GM12878 (cell line): ENCODE measurements at regions not wholly inside any gene's neighbourhood (a gene's known extent, or its start where the extent isn't known, plus 50 kb on each side); places are given as distances from the start of the nearest gene placed in this dataset.

Source experiments
- ATAC-seq: fragments of 200-7000 bp; cut with Tn5 transposase; 3 replicates; pipeline ENCODE4 v1.9.1; 2020; ENCODE audit warnings: mild to moderate bottlenecking, moderate library complexity
- BruUV-seq: library from RNA; stranded (reverse); fragments of 400-500 nt; replicated peaks from 2 replicates; lab custom pipeline; 2021; lab: Mats Ljungman, UMichigan
- CTCF ChIA-PET: fragments of 300-600 bp; sonication (Branson Sonifier 250); formaldehyde crosslinking; extraction: SDS; loops from one replicate; lab custom pipeline; 2021; ENCODE audit warnings: inconsistent platforms; lab: Yijun Ruan, JAX
- POLR2A ChIA-PET: fragments of 350-600 bp; formaldehyde crosslinking; extraction: SDS; loops from one replicate; lab custom pipeline; 2021; ENCODE audit warnings: inconsistent platforms; lab: Charles Lee
- RAD21 ChIA-PET: fragments of 300-600 bp; sonication (Branson Sonifier 250); formaldehyde crosslinking; loops from one replicate; lab custom pipeline; 2023; ENCODE audit warnings: antibody characterized with exemption; ENCODE audit not compliant: unreplicated experiment; lab: Charles Lee
- SMC1A ChIA-PET: fragments of 300-600 bp; sonication (Branson Sonifier 250); formaldehyde crosslinking; loops from one replicate; lab custom pipeline; 2023; ENCODE audit not compliant: unreplicated experiment, uncharacterized antibody; lab: Charles Lee
- DNase-seq: peaks from one replicate; pipeline ENCODE4 v3.0.0-alpha.2; 2011; ENCODE audit warnings: low read depth, low spot score
- FAIRE-seq: peaks from 3 replicates; lab custom pipeline; 2011; peaks lifted over from hg19 to GRCh38; lab: Jason Lieb, UNC
- H2AFZ ChIP-seq: 2 replicates; pipeline ENCODE4 v1.6.0; 2011; ENCODE audit warnings: low read depth, low read length, control low read depth; ENCODE audit not compliant: control insufficient read depth
- H3K27ac ChIP-seq: 2 replicates; pipeline ENCODE4 v1.5.1; 2011; ENCODE audit warnings: control low read depth; ENCODE audit not compliant: control insufficient read depth, insufficient read depth
- H3K27me3 ChIP-seq, 2 experiments: replicated peaks in 1 of 2; 2 replicates each; pipeline versions ENCODE4 v1.6.0 to v1.6.1; 2011; ENCODE audit warnings: low read length in 1 of 2; ENCODE audit not compliant: control insufficient read depth in 2 of 2, insufficient read depth in 2 of 2
- H3K36me3 ChIP-seq, 2 experiments: 2 replicates each; pipeline ENCODE4 v1.5.1; 2011; ENCODE audit warnings: low read length in 1 of 2; ENCODE audit not compliant: control insufficient read depth in 2 of 2, insufficient read depth in 2 of 2
- H3K4me1 ChIP-seq: 2 replicates; pipeline ENCODE4 v1.6.1; 2011; ENCODE audit warnings: mild to moderate bottlenecking, low read length, moderate library complexity, mixed read lengths; ENCODE audit not compliant: control insufficient read depth, insufficient read depth
- H3K4me2 ChIP-seq: 2 replicates; pipeline ENCODE4 v1.6.0; 2011; ENCODE audit warnings: control low read depth; ENCODE audit not compliant: control insufficient read depth, insufficient read depth
- H3K4me3 ChIP-seq: fragments of 200-600 bp; sonication (generic); 2 replicates; pipeline ENCODE4 v1.5.1; 2016
- H3K79me2 ChIP-seq: 2 replicates; pipeline ENCODE4 v1.6.0; 2011; ENCODE audit warnings: low read length; ENCODE audit not compliant: control insufficient read depth, insufficient read depth
- H3K9ac ChIP-seq: 2 replicates; pipeline ENCODE4 v1.8.0; 2011; ENCODE audit warnings: low read length, control low read depth, mixed read lengths; ENCODE audit not compliant: control insufficient read depth, insufficient read depth
- H3K9me3 ChIP-seq: replicated peaks from 3 replicates; pipeline ENCODE4 v1.5.1; 2011; ENCODE audit warnings: mild to moderate bottlenecking, low read length; ENCODE audit not compliant: control insufficient read depth, insufficient read depth
- H4K20me1 ChIP-seq: 2 replicates; pipeline ENCODE4 v1.6.0; 2011; ENCODE audit not compliant: control insufficient read depth, insufficient read depth
- E2F8 ChIP-seq: fragments of 450-650 bp; IDR thresholded peaks from 2 replicates; pipeline ENCODE4 v1.6.1; 2018; ENCODE audit warnings: mild to moderate bottlenecking, low read depth, moderate library complexity; ENCODE audit not compliant: partially characterized antibody
- WGBS: methylation state at CpG from one replicate; pipeline ENCODE4 v1.1.6; 2016; ENCODE audit warnings: low lambda C conversion rate; ENCODE audit not compliant: insufficient replicate concordance, insufficient coverage; ENCODE audit errors: missing lambda C conversion rate; 5-methylcytosine and 5-hydroxymethylcytosine counted together
- in situ Hi-C: fragments of 300-500 bp; cut with MboI; formaldehyde crosslinking; loops from 9 replicates; pipeline ENCODE4 v1.14.3; 2018; ENCODE audit warnings: mixed read lengths
- intact Hi-C: fragments of 100-400 bp; cut with micrococcal nuclease; formaldehyde crosslinking; loops from one replicate; pipeline ENCODE4 v1.14.2; 2022; ENCODE audit not compliant: unreplicated experiment

GRCh38 chr1:2933431-2934155 is 87.7 kb upstream of the ACTRT2 start:
- WGBS = 53% methylated on average over 28 of the region's 28 CpGs

More at GRCh38 chr1:2933431-2934155, 87.7 kb upstream of the ACTRT2 start:
- no peaks in the 10 kb centered on the region for H3K4me1 ChIP-seq
- H3K27me3 ChIP-seq = no peaks in the 10 kb centered on the region
- no TSS peak for BruUV-seq
- intact Hi-C loops = no loop called here
- CTCF ChIA-PET = no interaction called here
- H3K79me2 ChIP-seq = no peaks in the 10 kb centered on the region
- no peak overlapping the region for H3K4me3 ChIP-seq
- no peak overlapping the region for H3K4me2 ChIP-seq
- H2AFZ ChIP-seq = no peak overlapping the region
- H3K27ac ChIP-seq = no peak overlapping the region
- H3K9me3 ChIP-seq = no peaks in the 10 kb centered on the region
- H3K36me3 ChIP-seq = no peaks in the 10 kb centered on the region
- DNase-seq (no peak), FAIRE-seq (no peak), ATAC-seq (no peak)
- RAD21 ChIA-PET = no interaction called here
- no peak for TF ChIP-seq E2F8
- in situ Hi-C loops = no loop called here
- H4K20me1 ChIP-seq = no peaks in the 10 kb centered on the region
- POLR2A ChIA-PET = no interaction called here
- SMC1A ChIA-PET = no interaction called here
- H3K9ac ChIP-seq = no peak overlapping the region
